Left ventricle myocardium superior (tissue), 1 donor: ENCODE measurements at regions not wholly inside any gene's neighbourhood (a gene's known extent, or its start where the extent isn't known, plus 50 kb on each side); places are given as distances from the start of the nearest gene placed in this dataset.

Source experiments
- ATAC-seq: fragments of 200-7000 bp; cut with Tn5 transposase; one replicate; pipeline ENCODE4 v1.9.1; 2020; ENCODE audit warnings: mild to moderate bottlenecking, moderate library complexity
- DNase-seq: peaks from one replicate; pipeline ENCODE4 v3.0.0-alpha.2; 2020
- intact Hi-C: fragments of 100-400 bp; cut with micrococcal nuclease; formaldehyde crosslinking; loops from one replicate; pipeline ENCODE4 v1.11.0; 2022
- donor health status: DM: no; HTN: yes; CAD: no; lungs with severe emphysema.

- DNase-seq = no peak
- intact Hi-C loops = no loop called here
- ATAC-seq = no peak
These were observed 172.5 kb downstream of the SMAD2 start for GRCh38 chr18:47758000-47758399.

DNA sequence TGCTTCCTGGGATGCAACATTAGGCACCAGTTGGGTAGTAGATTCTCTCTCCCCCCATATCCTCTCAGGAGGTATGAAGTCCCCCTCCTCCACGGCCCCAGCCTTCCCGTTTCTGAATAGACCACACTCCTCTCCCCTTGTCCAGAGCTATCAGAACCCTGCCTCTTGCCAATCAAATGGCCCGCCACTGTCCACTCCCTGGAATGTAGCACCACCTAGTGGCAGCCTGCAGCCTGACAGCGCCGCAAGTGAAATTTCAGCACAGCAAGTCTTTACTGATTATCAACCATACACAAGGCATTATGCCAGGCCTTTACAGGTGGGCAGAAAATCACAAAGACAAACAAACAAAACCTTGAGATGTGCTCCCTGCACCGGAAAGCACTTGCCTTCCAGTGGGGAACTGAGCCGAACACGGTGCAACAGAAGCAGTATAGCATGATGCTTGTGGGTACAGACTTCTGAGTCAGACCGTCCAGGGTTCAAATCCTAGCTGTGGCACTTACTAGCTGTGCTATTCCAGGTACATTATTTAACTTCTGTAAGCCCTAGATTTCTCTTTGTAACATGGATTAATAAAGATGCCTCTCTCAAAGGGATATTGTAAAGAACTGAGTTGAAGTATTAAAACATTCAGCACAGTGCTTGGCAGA is 174.0 kb downstream of the SMAD2 start:
- ATAC-seq = peak; percentile 66
- intact Hi-C loops = no loop called here
- DNase-seq = peak; percentile 56

- ATAC-seq (no peak), DNase-seq (no peak)
- intact Hi-C loops = no loop called here
These were observed 175.4 kb downstream of the SMAD2 start for GRCh38 chr18:47755102-47755456.

GRCh38 chr18:47754311-47755101 is 176.0 kb downstream of the SMAD2 start:
- peak; percentile 33 for ATAC-seq
- intact Hi-C loops = no loop called here
- DNase-seq = no peak

GRCh38 chr18:47752796-47753645 is 177.4 kb downstream of the SMAD2 start:
- DNase-seq = no peak
- ATAC-seq = no peak
- intact Hi-C loops = no loop called here

DNA sequence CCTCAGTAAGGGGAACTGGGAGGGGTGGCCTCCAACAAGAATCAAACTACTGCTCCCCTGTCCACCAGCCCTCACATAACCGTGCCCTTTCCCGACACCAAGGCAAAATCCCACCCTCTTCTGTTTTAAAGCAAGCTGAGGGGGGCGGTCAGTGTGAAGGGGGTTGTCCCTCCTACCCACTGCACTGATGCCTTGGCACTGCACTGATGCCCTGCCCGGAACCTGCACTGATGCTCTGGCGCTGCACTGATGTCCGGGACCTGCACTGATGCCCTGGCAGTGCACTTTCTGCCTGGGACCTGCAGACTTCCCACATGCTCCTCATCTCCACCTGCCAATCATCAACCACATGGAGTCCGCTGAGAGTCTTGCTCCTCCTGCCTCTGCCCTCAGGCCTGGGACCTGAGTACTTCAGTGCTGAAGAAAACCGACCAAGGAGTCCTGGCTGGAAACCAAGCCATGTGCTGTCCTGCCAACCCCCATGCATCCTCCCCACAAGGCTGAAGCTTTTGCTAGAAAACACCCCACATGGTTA is 179.5 kb downstream of the SMAD2 start:
- ATAC-seq (no peak), DNase-seq (no peak)
- intact Hi-C loops = no loop called here

DNA sequence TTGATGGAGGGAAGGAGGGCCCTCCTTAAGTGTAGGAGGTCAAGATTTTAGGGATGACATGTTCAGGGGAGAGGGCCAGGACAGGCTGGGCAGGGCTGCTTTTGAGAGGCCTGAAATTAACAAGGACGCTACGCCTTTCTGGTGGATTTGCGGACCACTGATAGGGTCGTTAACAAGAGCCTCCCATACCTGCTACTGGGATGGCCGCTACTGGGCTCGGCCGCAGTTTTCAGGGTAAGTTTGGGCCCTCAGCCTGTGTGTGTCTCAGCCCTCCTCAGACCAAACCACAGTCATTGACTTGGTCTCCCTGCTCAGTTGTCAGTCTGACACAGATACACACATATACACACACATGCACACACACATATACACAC is 180.9 kb downstream of the SMAD2 start:
- DNase-seq = no peak
- ATAC-seq = no peak
- intact Hi-C loops = loop anchor here (5.0 kb wide), 1 partner anchor 532 kb away; no protein-coding TSS in a partner anchor

- intact Hi-C loops = loop anchor here (5.0 kb wide), 1 partner anchor 532 kb away; no protein-coding TSS in a partner anchor
- DNase-seq (peak; percentile 91), ATAC-seq (peak; percentile 96)
These were observed 181.4 kb downstream of the SMAD2 start for GRCh38 chr18:47748847-47749599.

DNA sequence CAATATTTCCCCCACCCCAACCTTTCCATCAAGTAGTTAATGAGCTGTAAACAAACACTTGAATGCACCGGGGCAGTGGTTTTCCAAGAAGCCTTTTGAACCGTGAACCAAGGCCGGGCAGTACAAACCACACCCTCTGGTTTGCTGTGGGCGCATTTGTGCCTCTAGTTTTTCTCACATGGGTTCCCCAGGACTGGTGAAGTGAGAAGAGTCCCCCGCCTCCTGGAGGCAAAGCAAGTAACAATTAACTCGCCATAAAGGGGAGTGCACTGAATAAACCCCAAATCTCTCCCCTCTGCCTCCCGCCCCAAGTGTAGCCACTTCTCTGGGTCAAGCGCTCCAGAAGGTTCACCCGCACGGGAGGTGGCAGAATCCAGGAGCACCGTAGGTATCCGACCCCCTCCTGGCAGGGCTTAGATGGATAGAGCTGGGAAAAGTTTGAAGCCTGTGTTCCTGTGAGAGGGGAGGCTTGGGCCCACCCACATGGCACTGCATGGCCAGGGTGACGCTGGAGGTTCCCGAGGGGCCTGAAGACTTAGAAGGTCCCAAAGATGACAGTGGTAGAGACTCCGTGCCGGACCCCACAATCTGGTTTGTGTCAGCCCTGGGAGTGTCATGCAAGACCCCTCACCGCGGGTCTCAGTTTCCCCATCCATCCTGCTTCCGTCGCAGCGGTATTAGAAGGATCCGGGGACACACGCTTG is 182.2 kb downstream of the SMAD2 start:
- no peak for DNase-seq
- intact Hi-C loops = loop anchor here (5.0 kb wide), 1 partner anchor 531 kb away; no protein-coding TSS in a partner anchor
- ATAC-seq = no peak

DNA sequence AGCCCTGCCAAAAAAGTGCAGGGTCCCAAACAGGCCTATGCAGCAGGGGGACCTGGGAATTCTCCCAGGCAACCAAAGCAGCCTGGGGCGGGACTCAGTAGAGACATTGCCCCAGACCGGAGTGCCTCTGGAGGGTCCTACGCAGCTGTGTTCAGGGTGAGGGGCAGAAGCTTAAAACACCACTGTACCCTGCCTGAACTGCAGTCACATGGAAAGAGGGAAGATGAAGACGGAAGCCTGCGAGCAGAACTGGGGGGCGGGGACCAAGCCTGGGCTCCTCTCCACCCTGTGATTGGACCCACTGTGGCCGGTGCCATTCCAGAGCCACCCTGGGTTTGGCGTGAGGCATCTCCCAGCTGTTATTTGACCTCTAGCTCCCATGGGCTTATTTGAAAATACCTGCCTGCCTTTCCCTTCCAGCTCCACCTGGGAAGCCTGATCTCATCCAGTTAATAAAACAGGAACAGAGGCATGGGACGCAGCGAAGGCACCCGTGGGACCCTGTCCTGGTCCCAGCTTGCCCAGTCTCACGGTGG is 183.1 kb downstream of the SMAD2 start:
- ATAC-seq = no peak

DNA sequence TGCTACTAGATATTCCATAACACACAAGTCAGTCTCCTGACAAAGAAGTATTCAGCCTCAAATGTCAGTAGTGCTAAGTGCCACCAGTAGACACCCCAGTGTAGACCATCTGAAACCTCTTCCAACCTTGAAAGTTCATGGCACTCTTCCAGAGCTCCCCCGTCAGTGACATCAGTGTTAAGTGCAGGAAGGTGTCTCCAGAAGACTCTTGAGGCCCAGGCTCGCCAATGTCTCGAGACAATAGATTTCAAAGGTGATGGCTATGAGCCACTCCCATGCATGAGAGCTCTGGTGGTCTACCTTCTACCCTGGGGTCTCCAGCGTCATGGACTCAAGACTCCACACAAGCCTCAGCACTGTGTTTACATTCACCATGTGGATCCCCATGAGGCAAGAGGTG is 183.8 kb downstream of the SMAD2 start:
- DNase-seq = no peak
- no peak for ATAC-seq
- intact Hi-C loops = loop anchor here (5.0 kb wide), 1 partner anchor 529 kb away; no protein-coding TSS in a partner anchor

More for the DNA sequence above, 183.1 kb downstream of the SMAD2 start:
- no peak for DNase-seq
- intact Hi-C loops = loop anchor here (5.0 kb wide), 1 partner anchor 530 kb away; no protein-coding TSS in a partner anchor

DNA sequence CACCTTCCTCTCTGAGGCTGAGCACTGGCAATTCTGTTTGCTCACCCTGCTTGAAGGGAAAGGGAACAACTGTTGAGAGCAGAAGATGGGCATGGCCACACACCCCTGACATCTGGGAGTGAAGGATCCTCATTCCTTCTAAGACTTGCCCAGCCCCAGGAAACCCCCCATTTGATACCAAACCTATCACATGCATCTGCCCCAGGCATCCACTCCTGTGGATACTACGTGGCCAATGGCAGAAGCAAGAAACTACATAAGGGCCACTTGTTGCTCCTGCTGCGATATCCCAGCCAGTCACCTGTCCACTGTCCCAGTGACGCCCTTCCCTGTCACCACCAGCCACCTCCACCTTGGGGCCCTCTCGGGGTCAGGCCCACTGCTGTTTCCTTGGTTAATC is 185.2 kb downstream of the SMAD2 start:
- intact Hi-C loops = loop anchor here (5.0 kb wide), 1 partner anchor 528 kb away; no protein-coding TSS in a partner anchor
- ATAC-seq (no peak), DNase-seq (no peak)

DNA sequence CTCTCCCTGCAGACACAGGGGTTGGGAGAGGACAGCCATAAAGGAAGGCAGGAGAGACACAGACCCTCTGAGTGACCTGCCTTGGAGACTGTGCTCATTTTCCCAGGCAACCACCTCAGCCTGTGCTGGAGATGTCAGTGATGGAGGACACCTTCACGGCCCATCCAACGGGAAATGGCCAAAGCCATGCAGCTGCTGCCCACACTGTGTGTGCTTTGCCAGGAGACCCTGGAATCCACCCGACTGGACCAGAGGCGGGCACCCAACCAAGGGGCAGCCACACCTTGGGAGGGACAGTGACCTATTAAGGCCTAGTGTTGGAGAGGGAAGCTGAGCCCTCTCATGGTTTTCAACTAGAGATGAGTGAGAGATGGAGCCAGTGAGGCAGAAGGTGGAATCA is 192.5 kb downstream of the SMAD2 start:
- no peak for ATAC-seq
- no peak for DNase-seq
- intact Hi-C loops = no loop called here

DNA sequence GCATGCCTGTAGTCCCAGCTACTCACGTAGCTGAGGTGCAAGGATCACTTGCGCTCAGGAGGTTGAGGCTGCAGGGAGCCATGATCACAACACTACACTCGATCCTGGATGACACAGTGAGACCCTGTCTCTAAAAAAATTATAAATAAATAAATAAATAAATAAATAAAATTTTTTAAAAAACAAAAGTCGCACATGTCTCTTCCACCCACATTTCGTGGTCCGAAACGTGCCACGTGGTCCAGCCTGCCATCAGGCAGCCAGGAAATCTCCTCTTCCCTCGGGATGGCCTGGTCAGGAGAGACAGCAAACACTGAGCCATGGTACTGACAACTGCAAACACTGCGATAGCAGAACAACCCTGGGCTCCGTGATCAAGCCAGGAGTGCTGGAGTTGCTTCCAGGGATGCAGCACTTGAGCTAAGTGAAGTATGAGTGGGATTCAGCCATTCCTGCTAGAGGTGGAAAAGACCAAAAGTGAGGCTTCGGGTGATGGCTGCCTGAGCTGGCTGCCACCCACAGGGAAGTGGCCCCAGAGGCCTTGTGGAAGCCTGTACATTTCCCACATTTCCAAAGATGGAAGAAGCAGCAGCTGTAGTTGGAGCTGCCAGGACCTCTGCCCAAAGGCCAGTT is 193.1 kb downstream of the SMAD2 start:
- DNase-seq (no peak), ATAC-seq (no peak)
- intact Hi-C loops = no loop called here

GRCh38 chr18:47736376-47737140 is 193.9 kb downstream of the SMAD2 start:
- intact Hi-C loops = no loop called here
- no peak for DNase-seq
- ATAC-seq = no peak

DNA sequence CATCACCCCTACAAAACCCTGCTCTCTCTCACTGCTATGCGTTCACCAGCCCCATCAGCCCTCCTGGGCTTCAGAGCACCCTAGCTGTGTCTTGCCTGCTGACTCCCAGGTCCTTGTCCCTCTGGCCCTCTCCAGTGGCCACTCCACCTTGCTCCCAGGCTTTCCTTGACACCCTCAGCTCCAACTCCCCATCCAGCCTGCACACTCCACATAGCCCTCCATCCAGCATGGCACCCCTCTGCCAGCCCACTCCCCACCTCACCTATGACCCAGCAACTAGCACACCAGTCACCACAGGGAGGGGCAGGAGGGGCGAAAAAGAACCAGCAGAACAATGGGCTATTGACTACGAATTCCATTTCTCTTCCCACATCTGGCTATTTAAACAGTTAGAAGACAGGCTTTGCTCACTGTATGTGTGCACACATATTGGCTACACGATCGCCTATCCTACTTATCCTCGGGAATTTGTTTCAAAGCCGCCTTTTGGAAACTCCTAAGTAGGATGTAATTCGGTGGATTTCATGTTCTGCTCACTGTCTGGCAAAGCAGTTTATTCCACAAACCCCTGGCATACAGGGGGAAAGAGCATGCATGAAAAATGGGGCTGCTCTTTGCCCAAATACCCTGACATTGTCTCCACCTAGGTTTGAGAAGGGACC is 195.3 kb downstream of the SMAD2 start:
- DNase-seq = no peak
- intact Hi-C loops = no loop called here
- ATAC-seq = no peak
